GM23338 (cell line): ENCODE measurements at regions not wholly inside any gene's neighbourhood (a gene's known extent, or its start where the extent isn't known, plus 50 kb on each side); places are given as distances from the start of the nearest gene placed in this dataset.

Experiments
- CREB1 ChIP-seq: fragments of 250-450 bp; sonication (Bioruptor Pico); IDR thresholded peaks from 2 replicates; pipeline ENCODE4 v1.5.0; 2020; ENCODE audit warnings: low read depth, mild to moderate bottlenecking, moderate library complexity
- ETS1 ChIP-seq: IDR thresholded peaks from 2 replicates; pipeline ENCODE4 v1.6.1; 2016; ENCODE audit warnings: antibody characterized with exemption
- EZH2 ChIP-seq: fragments of 200-600 bp; sonication (generic); IDR thresholded peaks from one replicate; pipeline ENCODE4 v1.8.0; 2017; ENCODE audit warnings: antibody characterized with exemption, mild to moderate bottlenecking, low read depth; ENCODE audit not compliant: unreplicated experiment
- EZH2phosphoT487 ChIP-seq: fragments of 200-600 bp; sonication (generic); IDR thresholded peaks from one replicate; pipeline ENCODE4 v1.8.1; 2018; ENCODE audit warnings: antibody characterized with exemption; ENCODE audit not compliant: unreplicated experiment
- JUNB ChIP-seq: IDR thresholded peaks from one replicate; pipeline ENCODE4 v1.6.1; 2016; ENCODE audit warnings: antibody characterized with exemption; ENCODE audit not compliant: unreplicated experiment
- NANOG ChIP-seq: IDR thresholded peaks from 2 replicates; pipeline ENCODE4 v1.6.1; 2016; ENCODE audit warnings: antibody characterized with exemption, borderline replicate concordance
- POLR2AphosphoS5 ChIP-seq: IDR thresholded peaks from 2 replicates; pipeline ENCODE4 v1.6.1; 2016; ENCODE audit warnings: antibody characterized with exemption, low read depth
- REST ChIP-seq: IDR thresholded peaks from one replicate; pipeline ENCODE4 v1.6.1; 2018; ENCODE audit warnings: antibody characterized with exemption; ENCODE audit not compliant: unreplicated experiment
- STAT1 ChIP-seq: IDR thresholded peaks from one replicate; pipeline ENCODE4 v1.6.1; 2016; ENCODE audit warnings: antibody characterized with exemption; ENCODE audit not compliant: unreplicated experiment
- ZNF331 ChIP-seq: fragments of 250-450 bp; sonication (Bioruptor Pico); IDR thresholded peaks from 2 replicates; pipeline ENCODE4 v1.5.0; 2020; ENCODE audit warnings: low read depth, mild to moderate bottlenecking, moderate library complexity
- ZNF462 ChIP-seq: fragments of 250-450 bp; sonication (Bioruptor Pico); IDR thresholded peaks from 2 replicates; pipeline ENCODE4 v1.5.0; 2020; ENCODE audit warnings: mild to moderate bottlenecking, moderate library complexity
- TF ChIP-seq, protein P1 (sequence below), 2 experiments: fragments of 200-600 bp in 1 of 2; sonication (generic) in 1 of 2; conservative IDR thresholded peaks; 2 replicates each; pipeline versions ENCODE4 v1.5.1 to v1.6.1; 2016 to 2017; ENCODE audit warnings: antibody characterized with exemption in 2 of 2, low read depth in 2 of 2, mild to moderate bottlenecking in 2 of 2, moderate library complexity in 1 of 2

DNA sequence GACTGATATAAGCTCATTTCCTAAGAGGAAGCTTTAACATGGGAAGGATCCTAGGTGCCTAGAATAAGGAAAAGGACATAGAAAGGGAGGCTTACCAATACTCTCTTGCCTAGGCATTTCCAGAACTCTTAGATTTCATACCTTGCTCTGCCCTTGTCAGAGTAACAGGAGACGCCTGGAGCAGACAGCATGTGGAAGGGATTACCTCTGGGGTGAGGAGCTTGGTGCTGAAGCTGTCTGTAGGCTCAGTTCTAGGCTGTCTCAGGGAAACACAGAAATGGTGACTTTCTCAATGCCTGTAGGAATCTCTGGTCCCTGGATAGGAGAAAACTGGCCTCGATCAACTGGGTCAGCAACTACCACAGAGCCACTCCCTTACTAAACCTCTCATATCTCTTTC is 150.0 kb downstream of the SLC4A3 start:
- TF ChIP-seq, protein P1, sequence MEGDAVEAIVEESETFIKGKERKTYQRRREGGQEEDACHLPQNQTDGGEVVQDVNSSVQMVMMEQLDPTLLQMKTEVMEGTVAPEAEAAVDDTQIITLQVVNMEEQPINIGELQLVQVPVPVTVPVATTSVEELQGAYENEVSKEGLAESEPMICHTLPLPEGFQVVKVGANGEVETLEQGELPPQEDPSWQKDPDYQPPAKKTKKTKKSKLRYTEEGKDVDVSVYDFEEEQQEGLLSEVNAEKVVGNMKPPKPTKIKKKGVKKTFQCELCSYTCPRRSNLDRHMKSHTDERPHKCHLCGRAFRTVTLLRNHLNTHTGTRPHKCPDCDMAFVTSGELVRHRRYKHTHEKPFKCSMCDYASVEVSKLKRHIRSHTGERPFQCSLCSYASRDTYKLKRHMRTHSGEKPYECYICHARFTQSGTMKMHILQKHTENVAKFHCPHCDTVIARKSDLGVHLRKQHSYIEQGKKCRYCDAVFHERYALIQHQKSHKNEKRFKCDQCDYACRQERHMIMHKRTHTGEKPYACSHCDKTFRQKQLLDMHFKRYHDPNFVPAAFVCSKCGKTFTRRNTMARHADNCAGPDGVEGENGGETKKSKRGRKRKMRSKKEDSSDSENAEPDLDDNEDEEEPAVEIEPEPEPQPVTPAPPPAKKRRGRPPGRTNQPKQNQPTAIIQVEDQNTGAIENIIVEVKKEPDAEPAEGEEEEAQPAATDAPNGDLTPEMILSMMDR (conservative IDR thresholded peaks at IDR 0.05; ENCODE audit: low read depth in 2 of 2) = no peak
- TF ChIP-seq POLR2AphosphoS5 (no peak), ETS1 (no peak), REST (no peak), JUNB (no peak), STAT1 (no peak), EZH2 (no peak), CREB1 (CRISPR knock-in tag) (no peak), EZH2phosphoT487 (no peak), NANOG (no peak), ZNF462 (CRISPR knock-in tag) (no peak), ZNF331 (CRISPR knock-in tag) (no peak)
